ENCODE measurements at regions not wholly inside any gene's neighbourhood (a gene's known extent, or its start where the extent isn't known, plus 50 kb on each side); places are given as distances from the start of the nearest gene placed in this dataset.

DNA sequence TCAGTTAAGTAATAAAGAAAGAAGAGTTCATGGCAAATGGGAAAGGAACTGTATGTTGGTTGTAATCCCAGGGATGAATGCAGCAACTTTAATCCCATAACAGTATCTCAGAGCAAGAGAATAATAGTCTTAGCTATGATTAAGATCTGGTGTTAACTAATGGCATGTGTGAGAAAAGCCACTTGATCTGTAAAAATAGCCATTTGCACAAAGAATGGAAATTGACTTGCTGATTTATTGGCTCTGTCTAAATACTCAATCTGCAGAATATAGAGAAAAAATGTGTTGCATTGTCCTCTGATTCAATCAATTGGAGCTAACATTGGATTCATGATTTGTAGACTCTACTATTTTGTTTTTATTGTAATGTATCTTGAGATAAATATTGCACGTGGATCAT, 987.0 kb downstream of the NSUN3 start:
- DNase-seq (ENCODE audit: low read depth), result no peak
- TF ChIP-seq POLR2A (IDR thresholded peaks at IDR 0.05; ENCODE audit: extremely low read depth, insufficient read length) (no peak), CTCF (IDR thresholded peaks at IDR 0.05; ENCODE audit: low read depth, low read length) (no peak), MYC (IDR thresholded peaks at IDR 0.05; ENCODE audit: low read depth, low read length) (no peak)
- TF ChIP-seq, protein P1, sequence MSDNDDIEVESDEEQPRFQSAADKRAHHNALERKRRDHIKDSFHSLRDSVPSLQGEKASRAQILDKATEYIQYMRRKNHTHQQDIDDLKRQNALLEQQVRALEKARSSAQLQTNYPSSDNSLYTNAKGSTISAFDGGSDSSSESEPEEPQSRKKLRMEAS (IDR thresholded peaks at IDR 0.05; ENCODE audit: low read depth, low read length), result no peak
- H3K4me3 ChIP-seq (ENCODE audit: low read depth, low read length), result no peak overlapping the region

- H3K4me3 ChIP-seq (ENCODE audit: low read depth, low read length), result no peak overlapping the region
- no peak for DNase-seq (ENCODE audit: low read depth)
Observed at GRCh38 chr3:95055288-95055687, 992.4 kb downstream of the NSUN3 start.

DNA sequence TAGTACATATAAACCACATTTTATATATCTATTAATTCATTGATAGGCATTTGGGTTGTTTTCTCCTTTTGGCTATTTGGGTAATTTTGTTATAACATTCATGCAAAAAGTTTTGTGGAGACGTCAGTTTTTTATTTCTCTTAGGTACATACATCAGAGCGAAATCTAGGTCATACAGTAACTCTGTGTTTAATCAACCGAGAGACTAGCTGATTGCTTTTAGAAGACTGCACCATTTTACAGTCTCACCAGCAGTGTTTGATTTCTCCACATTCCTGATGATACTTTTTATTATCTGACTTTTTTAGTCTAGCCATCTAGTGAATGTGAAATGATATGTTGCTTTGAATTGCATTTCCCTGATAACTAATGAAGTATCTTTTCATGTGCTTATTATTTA, 1019.3 kb downstream of the NSUN3 start:
- H3K4me3 ChIP-seq (ENCODE audit: low read depth, low read length), result no peak overlapping the region
- DNase-seq (ENCODE audit: low read depth), result no peak
- no peak for TF ChIP-seq CTCF (IDR thresholded peaks at IDR 0.05; ENCODE audit: low read depth, low read length)
- TF ChIP-seq MYC (IDR thresholded peaks at IDR 0.05; ENCODE audit: low read depth, low read length), result no peak
- TF ChIP-seq, protein P1 (IDR thresholded peaks at IDR 0.05; ENCODE audit: low read depth, low read length), result no peak

More at GRCh38 chr3:95055288-95055687, 992.4 kb downstream of the NSUN3 start:
- TF ChIP-seq, protein P1 (IDR thresholded peaks at IDR 0.05; ENCODE audit: low read depth, low read length), result no peak
- TF ChIP-seq CTCF (IDR thresholded peaks at IDR 0.05; ENCODE audit: low read depth, low read length), result no peak
- no peak for TF ChIP-seq MYC (IDR thresholded peaks at IDR 0.05; ENCODE audit: low read depth, low read length)
- TF ChIP-seq POLR2A (IDR thresholded peaks at IDR 0.05; ENCODE audit: extremely low read depth, insufficient read length), result no peak

DNA sequence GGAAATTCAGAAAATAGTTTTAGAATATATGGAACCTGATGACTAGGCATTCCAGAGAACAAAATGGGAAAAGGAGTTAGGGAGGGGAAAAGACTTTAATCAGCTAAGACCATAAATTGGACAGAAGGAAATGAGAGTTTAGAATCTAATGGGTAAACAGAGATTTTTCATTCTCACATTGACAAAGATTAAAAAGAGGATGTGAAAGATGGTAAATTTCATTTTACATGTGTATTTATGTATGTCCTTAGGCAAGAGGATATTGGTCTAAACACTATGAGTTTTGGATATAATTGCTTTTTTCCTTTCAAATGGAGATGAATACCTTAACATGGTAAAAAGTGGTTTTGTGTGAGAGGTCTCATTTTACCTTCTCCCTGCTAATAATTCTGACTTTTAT, 1021.9 kb downstream of the NSUN3 start:
- H3K4me3 ChIP-seq (ENCODE audit: low read depth, low read length), result no peak overlapping the region
- TF ChIP-seq MYC (IDR thresholded peaks at IDR 0.05; ENCODE audit: low read depth, low read length), result no peak
- TF ChIP-seq, protein P1 (IDR thresholded peaks at IDR 0.05; ENCODE audit: low read depth, low read length), result no peak
- no peak for TF ChIP-seq CTCF (IDR thresholded peaks at IDR 0.05; ENCODE audit: low read depth, low read length)
- no peak for TF ChIP-seq POLR2A (IDR thresholded peaks at IDR 0.05; ENCODE audit: extremely low read depth, insufficient read length)
- no peak for DNase-seq (ENCODE audit: low read depth)

GRCh38 chr3:95088464-95088863, 1025.6 kb downstream of the NSUN3 start:
- no peak for TF ChIP-seq POLR2A (IDR thresholded peaks at IDR 0.05; ENCODE audit: extremely low read depth, insufficient read length)
- TF ChIP-seq MYC (IDR thresholded peaks at IDR 0.05; ENCODE audit: low read depth, low read length), result no peak
- no peak for TF ChIP-seq CTCF (IDR thresholded peaks at IDR 0.05; ENCODE audit: low read depth, low read length)
- TF ChIP-seq, protein P1 (IDR thresholded peaks at IDR 0.05; ENCODE audit: low read depth, low read length), result no peak
- no peak for DNase-seq (ENCODE audit: low read depth)
- no peak overlapping the region for H3K4me3 ChIP-seq (ENCODE audit: low read depth, low read length)

GRCh38 chr3:95097493-95097892, 1034.6 kb downstream of the NSUN3 start:
- TF ChIP-seq, protein P1 (IDR thresholded peaks at IDR 0.05; ENCODE audit: low read depth, low read length), result no peak
- TF ChIP-seq CTCF (IDR thresholded peaks at IDR 0.05; ENCODE audit: low read depth, low read length), result no peak
- peak; percentile 2 for DNase-seq (ENCODE audit: low read depth)
- no peak overlapping the region for H3K4me3 ChIP-seq (ENCODE audit: low read depth, low read length)
